Transverse colon (tissue), 4 donors: ENCODE measurements at regions not wholly inside any gene's neighbourhood (a gene's known extent, or its start where the extent isn't known, plus 50 kb on each side); places are given as distances from the start of the nearest gene placed in this dataset.
A peak's percentile ranks its signal among the peaks of the same experiment; 100 is the strongest.

Source experiments
- DNase-seq: peaks from one replicate; pipeline ENCODE4 v3.0.0-alpha.2; 2019
- H3K27ac ChIP-seq, 4 donors: fragments of 200-600 bp; sonication (generic); 2 replicates each; pipeline ENCODE4 v1.5.1; 2016 to 2018; ENCODE audit warnings: inconsistent platforms in 4 of 4
- H3K27me3 ChIP-seq: fragments of 200-600 bp; sonication (generic); 2 replicates; pipeline ENCODE4 v1.5.1; 2017; ENCODE audit warnings: inconsistent platforms
- H3K36me3 ChIP-seq, 4 donors: fragments of 200-600 bp; sonication (generic); 2 replicates each; pipeline ENCODE4 v1.5.1; 2017 to 2019; ENCODE audit warnings: inconsistent platforms in 4 of 4
- H3K4me1 ChIP-seq, 4 donors: fragments of 200-600 bp; sonication (generic); 2 replicates each; pipeline ENCODE4 v1.5.1; 2017 to 2020; ENCODE audit warnings: inconsistent platforms in 4 of 4
- H3K4me3 ChIP-seq, 4 donors: fragments of 200-600 bp; sonication (generic); 1 replicate in 1 of 4; 2 replicates in 3 of 4; pipeline versions ENCODE4 v1.5.1 to v1.6.1; 2017 to 2019; ENCODE audit warnings: inconsistent platforms in 4 of 4
- H3K9me3 ChIP-seq, 2 donors: fragments of 200-600 bp; sonication (generic); 2 replicates each; pipeline ENCODE4 v1.5.1; 2017 to 2019; ENCODE audit warnings: inconsistent platforms in 2 of 2
- EP300 ChIP-seq: sonication (generic); formaldehyde crosslinking; IDR thresholded peaks from one replicate; pipeline ENCODE4 v1.6.1; 2017; ENCODE audit warnings: antibody characterized with exemption, low read depth
- POLR2A ChIP-seq: fragments of 450-650 bp; IDR thresholded peaks from one replicate; pipeline ENCODE4 v1.6.1; 2016; ENCODE audit warnings: antibody characterized with exemption, mild to moderate bottlenecking, moderate library complexity
- POLR2AphosphoS5 ChIP-seq, 3 donors: sonication (generic); formaldehyde crosslinking; IDR thresholded peaks; one replicate each; pipeline ENCODE4 v1.6.1; 2016; ENCODE audit warnings: antibody characterized with exemption in 3 of 3
- WGBS, 2 donors: methylation state at CpG; one replicate each; pipeline ENCODE4 v1.1.5; 2018; ENCODE audit warnings: low coverage in 1 of 2; 5-methylcytosine and 5-hydroxymethylcytosine counted together
- in situ Hi-C, 4 donors: fragments of 200-750 bp; cut with MboI; loops; one replicate each; pipeline versions ENCODE4 v1.15.0 to v1.15.1; 2017; ENCODE audit warnings: low sequenced_read_pairs in 3 of 4, low pct_ligation_motif_present in 1 of 4, low pct_unique_long_range_greater_than_20kb in 1 of 4
- intact Hi-C: fragments of 100-400 bp; cut with DNase I; formaldehyde crosslinking; loops from one replicate; pipeline ENCODE4 v1.15.1; 2023; ENCODE audit warnings: low total_unique reads
- TF ChIP-seq, protein P1 (sequence below), 5 experiments: fragments of 200-600 bp in 3 of 5; fragments of 450-650 bp in 2 of 5; sonication (generic) in 3 of 5; IDR thresholded peaks; 1 replicate in 2 of 5; 2 replicates in 3 of 5; pipeline ENCODE4 v1.5.1; 2016 to 2017; ENCODE audit warnings: antibody characterized with exemption in 5 of 5, inconsistent platforms in 3 of 5, mild to moderate bottlenecking in 2 of 5, moderate library complexity in 1 of 5

DNA sequence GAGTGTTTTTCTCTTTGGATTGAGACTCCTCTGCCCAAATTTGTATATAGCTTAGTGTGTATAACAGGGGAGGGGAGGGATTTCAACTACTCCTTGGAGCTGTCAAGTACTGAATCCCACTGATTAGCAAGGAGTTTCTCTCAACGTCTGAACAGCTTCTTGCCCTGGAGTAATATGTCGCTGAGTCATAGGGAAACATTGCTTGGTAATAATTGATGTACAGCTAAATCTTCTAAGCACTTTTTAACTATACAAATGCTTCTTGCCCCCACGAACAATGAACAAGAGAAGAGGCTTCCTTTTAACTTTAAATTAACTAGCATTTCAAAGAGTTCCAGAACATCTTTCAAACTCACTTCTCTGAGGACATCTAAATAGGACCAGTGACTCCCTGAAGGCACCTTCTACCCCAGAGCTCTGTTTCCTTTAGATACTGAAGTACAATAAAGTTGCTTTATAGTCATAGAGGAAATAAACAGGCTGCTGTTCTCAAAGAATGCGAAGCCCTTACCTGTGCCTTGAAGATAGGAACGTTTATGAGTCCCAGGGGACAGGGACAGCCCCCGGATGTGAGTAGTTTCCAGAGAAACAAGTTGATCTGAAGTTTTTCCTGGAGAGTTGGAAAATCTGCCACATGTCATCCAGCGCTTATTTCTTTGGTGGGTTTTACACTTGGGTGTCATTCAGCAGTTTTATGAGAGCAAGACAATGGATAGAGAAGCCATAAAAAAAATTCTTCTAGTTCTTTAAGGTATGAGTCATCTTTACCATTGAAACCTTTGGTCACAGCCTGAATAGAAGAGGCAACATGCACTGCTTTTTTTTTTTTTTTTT lies 462.5 kb upstream of the BTBD3 start:
- 12 to 24% methylated on average over 7 of the region's 7 CpGs for WGBS, 2 donors
- H3K4me1 ChIP-seq, result peaks cover 0 to 34% (median 14%) of the 10 kb centered on the region in 4 donors
- peak overlapping the region in 1 of 4 donors; percentile 13 for H3K4me3 ChIP-seq
- no peaks in the 10 kb centered on the region for H3K36me3 ChIP-seq
- no peaks in the 10 kb centered on the region for H3K9me3 ChIP-seq
- no peaks in the 10 kb centered on the region for H3K27me3 ChIP-seq
- DNase-seq, result peak; percentile 17
- in situ Hi-C loops, result no loop called here
- TF ChIP-seq, protein P1, sequence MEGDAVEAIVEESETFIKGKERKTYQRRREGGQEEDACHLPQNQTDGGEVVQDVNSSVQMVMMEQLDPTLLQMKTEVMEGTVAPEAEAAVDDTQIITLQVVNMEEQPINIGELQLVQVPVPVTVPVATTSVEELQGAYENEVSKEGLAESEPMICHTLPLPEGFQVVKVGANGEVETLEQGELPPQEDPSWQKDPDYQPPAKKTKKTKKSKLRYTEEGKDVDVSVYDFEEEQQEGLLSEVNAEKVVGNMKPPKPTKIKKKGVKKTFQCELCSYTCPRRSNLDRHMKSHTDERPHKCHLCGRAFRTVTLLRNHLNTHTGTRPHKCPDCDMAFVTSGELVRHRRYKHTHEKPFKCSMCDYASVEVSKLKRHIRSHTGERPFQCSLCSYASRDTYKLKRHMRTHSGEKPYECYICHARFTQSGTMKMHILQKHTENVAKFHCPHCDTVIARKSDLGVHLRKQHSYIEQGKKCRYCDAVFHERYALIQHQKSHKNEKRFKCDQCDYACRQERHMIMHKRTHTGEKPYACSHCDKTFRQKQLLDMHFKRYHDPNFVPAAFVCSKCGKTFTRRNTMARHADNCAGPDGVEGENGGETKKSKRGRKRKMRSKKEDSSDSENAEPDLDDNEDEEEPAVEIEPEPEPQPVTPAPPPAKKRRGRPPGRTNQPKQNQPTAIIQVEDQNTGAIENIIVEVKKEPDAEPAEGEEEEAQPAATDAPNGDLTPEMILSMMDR (IDR thresholded peaks at IDR 0.05), result no peak
- TF ChIP-seq POLR2AphosphoS5 (IDR thresholded peaks at IDR 0.05) (no peak), EP300 (no peak), POLR2A (no peak)
- peak overlapping the region; percentile 24 to 62 (median 45) for H3K27ac ChIP-seq
- intact Hi-C loops, result no loop called here

DNA sequence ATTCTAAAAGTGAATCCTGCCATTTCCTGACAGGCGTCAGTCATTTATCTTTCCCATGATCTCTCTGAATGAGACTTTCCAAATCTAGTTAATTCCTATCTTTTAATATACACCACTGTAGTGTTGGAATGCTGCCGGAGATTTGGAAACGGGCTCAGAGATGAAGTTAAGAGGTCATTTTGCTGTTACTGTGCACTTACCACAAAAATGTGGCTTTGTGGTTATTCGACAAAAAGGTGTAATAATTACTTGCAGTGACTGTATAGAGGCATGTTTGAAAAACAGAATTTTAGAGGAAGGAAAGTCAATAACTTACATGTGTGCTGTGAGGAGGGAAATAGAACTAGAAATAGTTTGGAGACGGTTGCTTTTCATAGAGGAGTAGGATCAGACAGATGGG lies 460.2 kb upstream of the BTBD3 start:
- Histone ChIP-seq H3K4me1 (peaks cover 0 to 35% (median 14%) of the 10 kb centered on the region in 4 donors), H3K27me3 (no peaks in the 10 kb centered on the region), H3K9me3 (no peaks in the 10 kb centered on the region), H3K4me3 (no peak overlapping the region), H3K36me3 (no peaks in the 10 kb centered on the region), H3K27ac (no peak overlapping the region)
- intact Hi-C loops, result no loop called here
- no peak for DNase-seq
- in situ Hi-C loops, result no loop called here
- TF ChIP-seq, protein P1 (IDR thresholded peaks at IDR 0.05), result no peak
- no peak for TF ChIP-seq EP300
- no peak for TF ChIP-seq POLR2A
- TF ChIP-seq POLR2AphosphoS5 (IDR thresholded peaks at IDR 0.05), result no peak
- WGBS, 2 donors, result 76% methylated on average over 5 of the region's 5 CpGs

DNA sequence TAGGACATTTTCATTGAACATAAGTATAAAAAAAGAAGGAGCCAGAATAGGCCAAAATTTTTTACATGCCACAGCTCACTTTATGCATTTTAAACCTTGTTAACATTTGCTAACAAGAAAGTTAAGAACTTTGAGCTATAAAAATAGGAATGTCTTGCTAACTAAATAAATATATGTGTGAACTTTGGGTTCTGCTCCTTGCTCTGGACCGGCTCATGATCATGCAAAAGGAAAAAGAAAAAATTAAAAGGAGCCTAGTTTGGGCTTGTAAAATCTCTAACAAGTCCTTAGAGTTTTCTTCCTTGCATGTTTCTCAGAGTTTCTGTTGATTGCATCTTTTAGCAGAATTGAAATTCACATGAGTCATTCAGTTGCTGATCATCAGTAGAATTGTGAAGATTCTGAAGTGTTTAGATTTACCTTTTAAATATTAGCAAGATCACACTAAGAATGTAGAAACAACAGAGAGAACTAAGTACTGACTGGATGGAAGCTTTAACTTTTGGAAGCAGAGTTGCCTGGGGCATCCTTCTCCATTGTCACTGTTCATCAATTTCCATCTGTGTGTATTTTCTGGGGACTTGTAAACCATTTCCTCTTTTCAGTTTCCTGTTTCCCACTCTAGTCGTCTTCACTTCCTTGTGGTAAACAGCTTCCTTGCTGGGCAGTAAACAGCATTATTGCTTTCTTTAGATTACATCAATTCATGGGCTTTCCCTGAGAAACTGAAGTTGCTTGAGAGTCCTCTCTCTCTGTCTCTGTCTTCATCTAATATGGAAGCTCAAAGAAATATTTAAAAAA lies 458.4 kb upstream of the BTBD3 start:
- Histone ChIP-seq H3K27me3 (no peaks in the 10 kb centered on the region), H3K4me1 (peaks cover 0 to 35% (median 14%) of the 10 kb centered on the region in 4 donors), H3K4me3 (no peak overlapping the region), H3K9me3 (no peaks in the 10 kb centered on the region), H3K27ac (peak overlapping the region in 1 of 4 donors; percentile 33), H3K36me3 (no peaks in the 10 kb centered on the region)
- intact Hi-C loops, result no loop called here
- in situ Hi-C loops, result no loop called here
- 16 to 34% methylated on average over 2 of the region's 2 CpGs for WGBS, 2 donors
- DNase-seq, result no peak
- no peak for TF ChIP-seq EP300

DNA sequence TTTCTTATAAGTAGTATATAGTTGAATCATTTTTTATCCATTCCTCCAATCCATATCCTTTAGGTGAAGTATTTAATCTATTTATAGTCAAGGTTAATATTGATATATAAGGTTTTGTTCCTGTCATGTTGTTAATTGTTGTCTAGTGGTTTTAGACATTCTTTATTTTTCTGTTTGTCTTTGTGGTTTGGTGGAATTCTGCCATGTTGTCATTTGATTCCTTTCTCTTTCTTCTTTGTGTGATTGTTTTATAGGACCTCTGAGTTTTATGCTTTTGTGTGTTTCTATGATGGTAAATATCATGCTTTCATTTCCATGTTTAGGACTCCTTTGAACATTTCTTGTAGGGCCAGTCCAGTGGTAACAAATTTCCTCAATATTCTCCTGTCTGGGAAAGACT lies 450.3 kb upstream of the BTBD3 start:
- intact Hi-C loops (no loop called here), in situ Hi-C loops (no loop called here)
- Histone ChIP-seq H3K4me1 (no peaks in the 10 kb centered on the region), H3K27me3 (no peaks in the 10 kb centered on the region), H3K36me3 (no peaks in the 10 kb centered on the region), H3K4me3 (no peak overlapping the region), H3K27ac (no peak overlapping the region), H3K9me3 (no peaks in the 10 kb centered on the region)
- DNase-seq, result no peak
- TF ChIP-seq, protein P1 (IDR thresholded peaks at IDR 0.05), result no peak
- TF ChIP-seq EP300, result no peak
- no peak for TF ChIP-seq POLR2AphosphoS5 (IDR thresholded peaks at IDR 0.05)
- no peak for TF ChIP-seq POLR2A
